Gastrocnemius medialis (tissue), 4 donors: ENCODE measurements at regions not wholly inside any gene's neighbourhood (a gene's known extent, or its start where the extent isn't known, plus 50 kb on each side); places are given as distances from the start of the nearest gene placed in this dataset.
A peak's percentile ranks its signal among the peaks of the same experiment; 100 is the strongest.

Experiments used
- ATAC-seq, 2 donors: fragments of 150-250 bp; one replicate each; pipeline ENCODE4 v1.9.1; 2016
- DNase-seq, 2 donors: peaks; one replicate each; pipeline ENCODE4 v3.0.0-alpha.2; 2019
- H3K27ac ChIP-seq, 4 donors: fragments of 200-600 bp; sonication (generic); 1 replicate in 1 of 4; 2 replicates in 3 of 4; pipeline ENCODE4 v1.5.1; 2016 to 2018; ENCODE audit warnings: mild to moderate bottlenecking in 2 of 4, moderate library complexity in 1 of 4
- H3K27me3 ChIP-seq, 3 donors: fragments of 200-600 bp; sonication (generic) in 2 of 3; 1 replicate in 1 of 3; 2 replicates in 2 of 3; pipeline versions ENCODE4 v1.5.1 to v1.6.0; 2016 to 2019; ENCODE audit warnings: mild to moderate bottlenecking in 1 of 3, moderate library complexity in 1 of 3
- H3K36me3 ChIP-seq, 2 donors: fragments of 200-600 bp; sonication (generic) in 1 of 2; one replicate each; pipeline ENCODE4 v1.5.1; 2017 to 2018
- H3K4me1 ChIP-seq, 2 donors: fragments of 200-600 bp; sonication (generic) in 1 of 2; one replicate each; pipeline ENCODE4 v1.5.1; 2016 to 2017; ENCODE audit warnings: mild to moderate bottlenecking in 2 of 2
- H3K4me3 ChIP-seq, 4 donors: fragments of 200-600 bp; sonication (generic) in 3 of 4; 1 replicate in 1 of 4; 2 replicates in 3 of 4; pipeline ENCODE4 v1.5.1; 2016 to 2019; ENCODE audit warnings: mild to moderate bottlenecking in 2 of 4
- H3K9me3 ChIP-seq, 3 donors: fragments of 200-600 bp; sonication (generic) in 2 of 3; 1 replicate in 1 of 3; 2 replicates in 2 of 3; pipeline ENCODE4 v1.5.1; 2016 to 2019
- POLR2A ChIP-seq, 2 donors: fragments of 450-650 bp; IDR thresholded peaks; one replicate each; pipeline ENCODE4 v1.6.1; 2017; ENCODE audit warnings: antibody characterized with exemption in 2 of 2, mild to moderate bottlenecking in 2 of 2, moderate library complexity in 2 of 2
- in situ Hi-C, 4 donors: fragments of 200-750 bp; cut with MboI; loops; one replicate each; pipeline versions ENCODE4 v1.15.0 to v1.8.0; 2017; ENCODE audit warnings: low sequenced_read_pairs in 4 of 4
- intact Hi-C: fragments of 100-400 bp; cut with DNase I; formaldehyde crosslinking; loops from one replicate; pipeline ENCODE4 v1.15.1; 2023; ENCODE audit warnings: low total_unique reads
- TF ChIP-seq, protein P1 (sequence below), 5 experiments: fragments of 450-650 bp in 3 of 5; fragments of 200-600 bp in 2 of 5; sonication (generic) in 2 of 5; IDR thresholded peaks in 4 of 5; conservative IDR thresholded peaks in 1 of 5; 1 replicate in 4 of 5; 2 replicates in 1 of 5; pipeline ENCODE4 v1.5.1; 2016 to 2019; ENCODE audit warnings: antibody characterized with exemption in 5 of 5, mild to moderate bottlenecking in 3 of 5, moderate library complexity in 3 of 5

DNA sequence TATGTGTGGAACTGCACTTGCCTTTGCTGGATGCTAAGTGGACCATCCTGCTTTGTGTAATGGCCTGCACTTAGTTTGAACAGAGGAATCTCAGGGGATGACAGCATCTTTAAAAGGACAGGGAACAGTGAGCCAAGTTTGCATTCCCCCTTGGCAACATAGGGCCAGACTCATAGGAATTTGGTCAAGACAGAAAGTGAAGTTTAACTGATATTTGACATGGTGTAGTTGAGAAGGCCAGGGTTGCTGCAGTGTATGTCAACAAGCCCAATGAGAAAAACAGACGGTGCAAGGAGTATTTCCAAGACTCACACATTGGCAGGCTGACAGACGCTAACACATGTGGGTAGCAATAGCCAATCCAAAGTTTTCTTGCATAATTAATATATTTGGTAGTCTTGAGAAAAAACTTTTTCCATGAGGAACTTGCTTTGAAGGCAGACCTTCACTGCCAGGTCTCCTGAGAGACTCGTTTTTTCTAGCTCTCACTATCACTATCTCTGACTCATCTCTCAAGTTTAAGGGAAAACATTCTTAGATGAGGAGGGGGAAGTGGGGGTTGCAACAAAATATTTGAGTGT lies 213.8 kb downstream of the IBTK start:
- Histone ChIP-seq H3K36me3 (no peaks in the 10 kb centered on the region), H3K9me3 (no peaks in the 10 kb centered on the region), H3K27me3 (no peaks in the 10 kb centered on the region), H3K4me3 (no peak overlapping the region), H3K27ac (peak overlapping the region in 1 of 4 donors; percentile 56), H3K4me1 (no peaks in the 10 kb centered on the region)
- intact Hi-C loops = loop anchor here (10.0 kb wide), 1 partner anchor 279 kb away; the partner anchor contains the start of gene TENT5A
- DNase-seq = peak; percentile 18 to 49
- in situ Hi-C loops = loop anchor here in 1 of 4 donors (25.0 kb wide), 1 partner anchor 1421 kb away; no protein-coding TSS in a partner anchor
- ATAC-seq = peak; percentile 73 to 79
- TF ChIP-seq, protein P1, sequence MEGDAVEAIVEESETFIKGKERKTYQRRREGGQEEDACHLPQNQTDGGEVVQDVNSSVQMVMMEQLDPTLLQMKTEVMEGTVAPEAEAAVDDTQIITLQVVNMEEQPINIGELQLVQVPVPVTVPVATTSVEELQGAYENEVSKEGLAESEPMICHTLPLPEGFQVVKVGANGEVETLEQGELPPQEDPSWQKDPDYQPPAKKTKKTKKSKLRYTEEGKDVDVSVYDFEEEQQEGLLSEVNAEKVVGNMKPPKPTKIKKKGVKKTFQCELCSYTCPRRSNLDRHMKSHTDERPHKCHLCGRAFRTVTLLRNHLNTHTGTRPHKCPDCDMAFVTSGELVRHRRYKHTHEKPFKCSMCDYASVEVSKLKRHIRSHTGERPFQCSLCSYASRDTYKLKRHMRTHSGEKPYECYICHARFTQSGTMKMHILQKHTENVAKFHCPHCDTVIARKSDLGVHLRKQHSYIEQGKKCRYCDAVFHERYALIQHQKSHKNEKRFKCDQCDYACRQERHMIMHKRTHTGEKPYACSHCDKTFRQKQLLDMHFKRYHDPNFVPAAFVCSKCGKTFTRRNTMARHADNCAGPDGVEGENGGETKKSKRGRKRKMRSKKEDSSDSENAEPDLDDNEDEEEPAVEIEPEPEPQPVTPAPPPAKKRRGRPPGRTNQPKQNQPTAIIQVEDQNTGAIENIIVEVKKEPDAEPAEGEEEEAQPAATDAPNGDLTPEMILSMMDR (IDR thresholded peaks at IDR 0.05 in 4 of 5, conservative IDR thresholded peaks at IDR 0.05 in 1 of 5) = no peak
- TF ChIP-seq POLR2A (IDR thresholded peaks at IDR 0.05) = no peak

GRCh38 chr6:82032444-82032843 lies 215.1 kb downstream of the IBTK start:
- H3K36me3 ChIP-seq = no peaks in the 10 kb centered on the region
- DNase-seq = no peak
- no peaks in the 10 kb centered on the region for H3K4me1 ChIP-seq
- no peaks in the 10 kb centered on the region for H3K9me3 ChIP-seq
- ATAC-seq = no peak
- H3K27me3 ChIP-seq = no peaks in the 10 kb centered on the region
- TF ChIP-seq POLR2A (IDR thresholded peaks at IDR 0.05) = no peak
- TF ChIP-seq, protein P1 (IDR thresholded peaks at IDR 0.05 in 4 of 5, conservative IDR thresholded peaks at IDR 0.05 in 1 of 5) = no peak
- in situ Hi-C loops (loop anchor here in 1 of 4 donors (25.0 kb wide), 1 partner anchor 1420 kb away; no protein-coding TSS in a partner anchor), intact Hi-C loops (loop anchor here (10.0 kb wide), 1 partner anchor 278 kb away; the partner anchor contains the start of gene TENT5A)
- H3K27ac ChIP-seq = no peak overlapping the region
- H3K4me3 ChIP-seq = no peak overlapping the region

- H3K9me3 ChIP-seq = no peaks in the 10 kb centered on the region
- H3K4me3 ChIP-seq = no peak overlapping the region
- H3K27me3 ChIP-seq = no peaks in the 10 kb centered on the region
- in situ Hi-C loops = loop anchor here in 1 of 4 donors (25.0 kb wide), 1 partner anchor 1419 kb away; no protein-coding TSS in a partner anchor
- TF ChIP-seq POLR2A (IDR thresholded peaks at IDR 0.05) = no peak
- intact Hi-C loops = loop anchor here (10.0 kb wide), 1 partner anchor 276 kb away; the partner anchor contains the start of gene TENT5A
- H3K4me1 ChIP-seq = no peaks in the 10 kb centered on the region
- no peak for ATAC-seq
- no peaks in the 10 kb centered on the region for H3K36me3 ChIP-seq
- DNase-seq = no peak
- H3K27ac ChIP-seq = no peak overlapping the region
Observed at GRCh38 chr6:82030761-82031503, 216.6 kb downstream of the IBTK start.

GRCh38 chr6:82030301-82030700 lies 217.2 kb downstream of the IBTK start:
- no peaks in the 10 kb centered on the region for H3K27me3 ChIP-seq
- no peak overlapping the region for H3K4me3 ChIP-seq
- H3K4me1 ChIP-seq = no peaks in the 10 kb centered on the region
- in situ Hi-C loops = loop anchor here in 1 of 4 donors (25.0 kb wide), 1 partner anchor 1418 kb away; no protein-coding TSS in a partner anchor
- intact Hi-C loops = loop anchor here (10.0 kb wide), 1 partner anchor 276 kb away; the partner anchor contains the start of gene TENT5A
- no peak for ATAC-seq
- no peak for DNase-seq
- no peak for TF ChIP-seq POLR2A (IDR thresholded peaks at IDR 0.05)
- TF ChIP-seq, protein P1 (IDR thresholded peaks at IDR 0.05 in 4 of 5, conservative IDR thresholded peaks at IDR 0.05 in 1 of 5) = no peak
- no peaks in the 10 kb centered on the region for H3K9me3 ChIP-seq
- H3K36me3 ChIP-seq = no peaks in the 10 kb centered on the region
- H3K27ac ChIP-seq = no peak overlapping the region

DNA sequence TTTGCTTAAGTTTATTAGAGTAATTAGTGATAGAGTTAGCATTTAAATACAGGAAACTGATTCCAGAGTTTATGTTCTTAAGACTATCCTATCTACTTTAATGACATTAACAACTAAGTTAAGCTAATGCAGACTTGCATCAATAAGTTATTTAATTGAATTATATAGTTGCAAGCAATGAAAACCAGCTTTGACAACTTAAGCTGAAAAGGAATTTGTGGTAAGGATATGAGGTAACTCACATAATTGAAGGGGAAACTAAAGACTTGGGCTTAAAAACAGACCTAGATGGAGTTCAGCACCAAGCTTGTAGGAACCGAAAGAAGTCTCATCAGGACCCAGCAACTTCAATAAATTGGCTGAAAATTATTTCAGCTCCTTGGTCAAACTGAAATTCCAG lies 222.3 kb downstream of the IBTK start:
- no peaks in the 10 kb centered on the region for H3K27me3 ChIP-seq
- intact Hi-C loops = no loop called here

More for the DNA sequence above, 222.3 kb downstream of the IBTK start:
- H3K4me1 ChIP-seq = no peaks in the 10 kb centered on the region
- no peak overlapping the region for H3K27ac ChIP-seq
- H3K36me3 ChIP-seq = no peaks in the 10 kb centered on the region
- no peak overlapping the region for H3K4me3 ChIP-seq
- no peak for DNase-seq
- TF ChIP-seq, protein P1 (IDR thresholded peaks at IDR 0.05 in 4 of 5, conservative IDR thresholded peaks at IDR 0.05 in 1 of 5) = no peak
- TF ChIP-seq POLR2A (IDR thresholded peaks at IDR 0.05) = no peak
- in situ Hi-C loops = loop anchor here in 1 of 4 donors (25.0 kb wide), 1 partner anchor 1413 kb away; no protein-coding TSS in a partner anchor
- H3K9me3 ChIP-seq = no peaks in the 10 kb centered on the region
- no peak for ATAC-seq
